K562 (cell line): ENCODE measurements at regions not wholly inside any gene's neighbourhood (a gene's known extent, or its start where the extent isn't known, plus 50 kb on each side); places are given as distances from the start of the nearest gene placed in this dataset.

ENCODE experiments used
- ATF3 ChIP-seq, 2 experiments: fragments of 450-650 bp in 1 of 2; sonication (generic) in 1 of 2; formaldehyde crosslinking in 1 of 2; IDR thresholded peaks in 1 of 2; conservative IDR thresholded peaks in 1 of 2; 2 replicates each; pipeline versions ENCODE4 v1.6.1 to v1.8.1; 2016 to 2023; ENCODE audit warnings: mild to moderate bottlenecking in 2 of 2, moderate library complexity in 2 of 2, inconsistent platforms in 1 of 2, missing genetic modification reagents in 1 of 2
- CTCF ChIP-seq, 3 experiments: IDR thresholded peaks in 2 of 3; conservative IDR thresholded peaks in 1 of 3; 2 replicates each; pipeline ENCODE4 v1.5.1; 2011 to 2012; ENCODE audit warnings: low read length in 3 of 3, mild to moderate bottlenecking in 3 of 3, control low read depth in 2 of 3, improper control_type of control experiment in 1 of 3, inconsistent platforms in 1 of 3, low read depth in 1 of 3, mixed read lengths in 1 of 3, moderate library complexity in 1 of 3; ENCODE audit not compliant: insufficient read depth in 2 of 3
- MAFF ChIP-seq: IDR thresholded peaks from 2 replicates; pipeline ENCODE4 v1.6.1; 2012; ENCODE audit warnings: low read length, improper control_type of control experiment
- MAX ChIP-seq: sonication (generic); formaldehyde crosslinking; IDR thresholded peaks from 2 replicates; pipeline ENCODE4 v1.9.0; 2022; ENCODE audit warnings: mild to moderate bottlenecking, missing genetic modification reagents
- MXI1 ChIP-seq: IDR thresholded peaks from 2 replicates; pipeline ENCODE4 v1.6.1; 2011; ENCODE audit warnings: low read depth, mild to moderate bottlenecking, improper control_type of control experiment, low read length
- REST ChIP-seq, 2 experiments: fragments of 450-650 bp; formaldehyde crosslinking in 1 of 2; IDR thresholded peaks; 2 replicates each; pipeline versions ENCODE4 v1.4.0 to v1.6.1; 2014 to 2020; ENCODE audit warnings: mild to moderate bottlenecking in 2 of 2, borderline replicate concordance in 1 of 2, low read depth in 1 of 2
- TAF1 ChIP-seq: IDR thresholded peaks from 2 replicates; pipeline ENCODE4 v1.6.1; 2011; ENCODE audit warnings: mild to moderate bottlenecking, low read length, moderate library complexity; ENCODE audit not compliant: insufficient read depth, control insufficient read depth, severe bottlenecking; ENCODE audit errors: extremely low read depth
- ZNF717 ChIP-seq: fragments of 250-450 bp; sonication (Bioruptor Pico); IDR thresholded peaks from 2 replicates; pipeline ENCODE4 v1.5.0; 2021

GRCh38 chr16:85981826-85982562 is 83.0 kb downstream of the IRF8 start:
- no peak for TF ChIP-seq ZNF717 (CRISPR knock-in tag)
- TF ChIP-seq MAFF = no peak
- TF ChIP-seq CTCF (IDR thresholded peaks at IDR 0.05 in 2 of 3, conservative IDR thresholded peaks at IDR 0.05 in 1 of 3; ENCODE audit: insufficient read depth in 2 of 3, low read depth in 1 of 3, low read length in 3 of 3) = no peak
- TF ChIP-seq MAX (CRISPR knock-in tag) = no peak
- no peak for TF ChIP-seq ATF3 (IDR thresholded peaks at IDR 0.05)
- no peak for TF ChIP-seq ATF3 (CRISPR knock-in tag; conservative IDR thresholded peaks at IDR 0.05)
- TF ChIP-seq REST (IDR thresholded peaks at IDR 0.05; ENCODE audit: borderline replicate concordance) = no peak
- no peak for TF ChIP-seq REST (CRISPR knock-in tag; IDR thresholded peaks at IDR 0.05; ENCODE audit: low read depth)
- TF ChIP-seq MXI1 = no peak
- no peak for TF ChIP-seq TAF1
